Right lobe of liver (tissue), 6 donors: ENCODE measurements at regions not wholly inside any gene's neighbourhood (a gene's known extent, or its start where the extent isn't known, plus 50 kb on each side); places are given as distances from the start of the nearest gene placed in this dataset.

Source experiments
- ATAC-seq, 4 donors: fragments of 200-7000 bp; cut with Tn5 transposase; one replicate each; pipeline ENCODE4 v1.9.1; 2020; ENCODE audit warnings: mild to moderate bottlenecking in 4 of 4, moderate library complexity in 4 of 4
- DNase-seq, 3 donors: peaks; one replicate each; pipeline ENCODE4 v3.0.0-alpha.2; 2020
- H3K27ac ChIP-seq, 3 donors: fragments of 200-600 bp; one replicate each; pipeline ENCODE4 v1.8.0; 2022
- H3K27me3 ChIP-seq, 2 donors: fragments of 200-600 bp; one replicate each; pipeline ENCODE4 v1.8.0; 2022
- H3K36me3 ChIP-seq, 4 donors: fragments of 200-600 bp; sonication (generic) in 1 of 4; one replicate each; pipeline versions ENCODE4 v1.5.1 to v1.8.0; 2017 to 2022; ENCODE audit warnings: control low read depth in 1 of 4
- H3K4me1 ChIP-seq, 4 donors: fragments of 200-600 bp; sonication (generic) in 1 of 4; one replicate each; pipeline versions ENCODE4 v1.5.1 to v1.8.0; 2017 to 2022; ENCODE audit warnings: control low read depth in 1 of 4
- H3K4me3 ChIP-seq, 3 donors: fragments of 200-600 bp; one replicate each; pipeline ENCODE4 v1.8.0; 2022
- H3K9me3 ChIP-seq, 4 donors: fragments of 200-600 bp; sonication (generic) in 1 of 4; one replicate each; pipeline versions ENCODE4 v1.5.1 to v1.8.0; 2017 to 2022; ENCODE audit warnings: control low read depth in 1 of 4
- CTCF ChIP-seq, 4 donors: fragments of 200-600 bp in 3 of 4; fragments of 450-650 bp in 1 of 4; IDR thresholded peaks; one replicate each; pipeline versions ENCODE4 v1.5.1 to v1.8.0; 2016 to 2022; ENCODE audit warnings: antibody characterized with exemption in 4 of 4, mild to moderate bottlenecking in 2 of 4
- POLR2A ChIP-seq: fragments of 450-650 bp; IDR thresholded peaks from one replicate; pipeline ENCODE4 v1.6.1; 2017; ENCODE audit warnings: antibody characterized with exemption, mild to moderate bottlenecking
- WGBS: methylation state at CpG from one replicate; pipeline ENCODE4 v1.1.6; 2018; ENCODE audit warnings: low coverage, low lambda C conversion rate; ENCODE audit not compliant: insufficient coverage; ENCODE audit errors: missing lambda C conversion rate; 5-methylcytosine and 5-hydroxymethylcytosine counted together
- intact Hi-C, 2 donors: fragments of 100-400 bp; cut with DNase I; formaldehyde crosslinking; loops; one replicate each; pipeline versions ENCODE4 v1.11.2 to v1.14.1; 2022
- donor health status: DM: no; HTN: yes; CAD: no.
- donor health status: DM: no; HTN: no; CAD: no.
- donor health status: DM: no; HTN: no; CAD: no.
- donor health status: DM: no; HTN: yes; CAD: no.
- donor health status: DM: no; HTN: yes; CAD: no.

DNA sequence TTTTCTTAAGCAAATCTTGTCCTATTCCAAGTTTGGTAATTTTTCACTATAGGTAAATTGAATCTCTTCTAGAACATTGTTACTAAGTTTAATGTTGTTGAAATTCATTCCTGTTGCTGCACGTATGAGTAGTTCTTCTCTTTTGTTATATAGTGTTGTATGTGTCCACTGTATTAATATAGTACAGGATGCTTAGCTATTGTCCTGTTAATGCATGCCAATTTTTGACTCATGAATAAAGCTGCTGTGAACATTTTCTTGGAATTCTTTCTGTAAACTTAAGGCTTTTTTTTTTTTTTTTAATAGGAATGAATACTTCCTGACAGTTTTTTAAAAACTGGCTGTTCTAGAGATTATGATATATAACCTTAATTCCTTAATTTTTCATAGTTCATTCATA, 326.9 kb downstream of the SLC4A3 start:
- DNase-seq (no peak), ATAC-seq (no peak)
- Histone ChIP-seq H3K4me1 (no peaks in the 10 kb centered on the region), H3K27me3 (no peaks in the 10 kb centered on the region), H3K4me3 (no peak overlapping the region), H3K36me3 (no peaks in the 10 kb centered on the region), H3K27ac (no peak overlapping the region), H3K9me3 (no peaks in the 10 kb centered on the region)
- no peak for TF ChIP-seq CTCF (IDR thresholded peaks at IDR 0.05)
- TF ChIP-seq POLR2A: no peak
- 57% methylated on average over 1 of the region's 1 CpG for WGBS
- intact Hi-C loops: no loop called here

DNA sequence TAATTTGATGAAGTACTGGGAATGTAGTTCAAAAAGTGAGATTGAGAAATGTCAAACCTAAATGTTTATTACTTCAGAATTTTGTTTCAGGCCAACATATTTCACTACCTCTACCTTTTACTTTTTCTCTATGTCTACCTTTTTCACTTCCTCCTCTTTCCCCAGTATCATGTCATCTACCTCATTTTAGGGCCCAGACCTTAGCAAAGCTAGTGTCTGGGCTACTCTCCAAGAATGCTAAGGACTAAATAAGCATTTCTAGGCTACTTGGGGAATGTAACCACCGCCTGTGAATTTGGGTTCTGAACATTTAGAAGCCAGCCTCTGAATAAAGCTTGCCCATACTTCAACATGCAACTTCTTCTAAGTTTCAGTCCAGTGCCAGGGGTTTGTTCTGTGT, 330.4 kb downstream of the SLC4A3 start:
- H3K4me3 ChIP-seq: no peak overlapping the region
- no peaks in the 10 kb centered on the region for H3K4me1 ChIP-seq
- WGBS: 80% methylated on average over 1 of the region's 1 CpG
- no peaks in the 10 kb centered on the region for H3K36me3 ChIP-seq
- no peaks in the 10 kb centered on the region for H3K27me3 ChIP-seq
- H3K27ac ChIP-seq: no peak overlapping the region
- TF ChIP-seq CTCF (IDR thresholded peaks at IDR 0.05): no peak
- no peak for TF ChIP-seq POLR2A
- DNase-seq (no peak), ATAC-seq (no peak)
- no peaks in the 10 kb centered on the region for H3K9me3 ChIP-seq
- intact Hi-C loops: no loop called here

- 33% methylated on average over 1 of the region's 1 CpG for WGBS
Observed at GRCh38 chr2:219958941-219959340, 331.5 kb downstream of the SLC4A3 start.

GRCh38 chr2:219959471-219959870, 332.0 kb downstream of the SLC4A3 start:
- intact Hi-C loops: no loop called here
- Histone ChIP-seq H3K27me3 (no peaks in the 10 kb centered on the region), H3K27ac (no peak overlapping the region), H3K36me3 (no peaks in the 10 kb centered on the region), H3K4me1 (no peaks in the 10 kb centered on the region), H3K9me3 (no peaks in the 10 kb centered on the region), H3K4me3 (no peak overlapping the region)
- DNase-seq (no peak), ATAC-seq (no peak)
- TF ChIP-seq CTCF (IDR thresholded peaks at IDR 0.05) (no peak), POLR2A (no peak)
- 46% methylated on average over 4 of the region's 4 CpGs for WGBS

More at GRCh38 chr2:219958941-219959340, 331.5 kb downstream of the SLC4A3 start:
- Histone ChIP-seq H3K36me3 (no peaks in the 10 kb centered on the region), H3K4me1 (no peaks in the 10 kb centered on the region), H3K27ac (no peak overlapping the region), H3K4me3 (no peak overlapping the region), H3K9me3 (no peaks in the 10 kb centered on the region), H3K27me3 (no peaks in the 10 kb centered on the region)
- ATAC-seq (no peak), DNase-seq (no peak)
- TF ChIP-seq CTCF (IDR thresholded peaks at IDR 0.05) (no peak), POLR2A (no peak)
- intact Hi-C loops: no loop called here

DNA sequence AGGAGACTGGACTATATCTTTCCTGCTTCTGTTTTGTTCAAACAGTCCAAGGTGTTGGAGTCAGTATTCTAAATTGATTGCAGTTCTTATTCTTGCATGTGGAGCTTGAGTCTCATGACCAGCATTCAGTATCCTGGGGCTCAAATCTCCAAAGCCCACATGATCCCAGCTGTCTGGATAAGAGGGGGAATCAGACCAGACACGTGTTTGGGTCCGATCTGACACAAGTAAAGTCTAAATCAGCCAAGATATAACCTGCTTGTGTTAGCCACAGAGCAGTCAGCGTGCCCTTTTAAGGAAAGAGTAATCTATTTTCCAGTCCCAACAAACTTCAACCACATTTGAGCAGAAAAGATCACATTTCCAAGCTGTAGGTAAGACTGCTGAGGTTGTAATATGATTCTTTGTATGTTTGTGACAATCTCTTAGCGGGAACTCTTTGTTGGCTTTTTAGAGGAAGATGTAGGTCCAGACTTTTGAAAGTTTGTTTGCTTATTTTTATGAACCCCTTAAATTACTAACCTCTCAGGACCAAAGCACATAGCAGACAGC, 334.6 kb downstream of the SLC4A3 start:
- Histone ChIP-seq H3K9me3 (no peaks in the 10 kb centered on the region), H3K4me3 (no peak overlapping the region), H3K27ac (no peak overlapping the region), H3K4me1 (no peaks in the 10 kb centered on the region), H3K27me3 (no peaks in the 10 kb centered on the region), H3K36me3 (no peaks in the 10 kb centered on the region)
- intact Hi-C loops: no loop called here
- 57% methylated on average over 4 of the region's 4 CpGs for WGBS
- TF ChIP-seq CTCF (IDR thresholded peaks at IDR 0.05) (no peak), POLR2A (no peak)
- DNase-seq (no peak), ATAC-seq (no peak)
